Subcutaneous abdominal adipose tissue (tissue), 5 donors: ENCODE measurements at regions not wholly inside any gene's neighbourhood (a gene's known extent, or its start where the extent isn't known, plus 50 kb on each side); places are given as distances from the start of the nearest gene placed in this dataset.
"Not testable (repeated sequence)": the region's sequence is repeated elsewhere in the genome, so short reads cannot be mapped to it uniquely, and the experiment has no call there.

ENCODE experiments used
- H3K27ac ChIP-seq: one replicate; pipeline ENCODE4 v1.7.0; 2013; ENCODE audit warnings: low read depth, mild to moderate bottlenecking, inconsistent platforms, low read length, moderate library complexity
- H3K27me3 ChIP-seq, 5 donors: one replicate each; pipeline ENCODE4 v1.7.0; 2013; ENCODE audit warnings: low read length in 5 of 5, inconsistent platforms in 1 of 5; ENCODE audit not compliant: control insufficient read depth in 5 of 5, insufficient read depth in 4 of 5
- H3K36me3 ChIP-seq, 5 donors: one replicate each; pipeline ENCODE4 v1.7.0; 2013; ENCODE audit warnings: low read length in 5 of 5; ENCODE audit not compliant: control insufficient read depth in 5 of 5, insufficient read depth in 5 of 5
- H3K4me1 ChIP-seq, 5 donors: one replicate each; pipeline ENCODE4 v1.7.0; 2013; ENCODE audit warnings: low read length in 5 of 5, mild to moderate bottlenecking in 3 of 5, moderate library complexity in 1 of 5; ENCODE audit not compliant: control insufficient read depth in 5 of 5, insufficient read depth in 5 of 5
- H3K4me3 ChIP-seq, 5 donors: one replicate each; pipeline ENCODE4 v1.7.0; 2013; ENCODE audit warnings: low read length in 5 of 5, low read depth in 1 of 5
- H3K9ac ChIP-seq, 5 donors: one replicate each; pipeline ENCODE4 v1.7.0; 2013; ENCODE audit warnings: low read length in 5 of 5, mild to moderate bottlenecking in 4 of 5, moderate library complexity in 3 of 5
- H3K9me3 ChIP-seq, 5 donors: one replicate each; pipeline ENCODE4 v1.7.0; 2013; ENCODE audit warnings: low read length in 5 of 5; ENCODE audit not compliant: control insufficient read depth in 5 of 5
- donor health status: healthy.
- donor health status: healthy.
- donor health status: healthy.
- donor health status: healthy.
- donor health status: healthy.

GRCh38 chr12:90729736-90730135 lies 225.2 kb downstream of the CCER1 start:
- no peak overlapping the region for H3K4me3 ChIP-seq
- no peaks in the 10 kb centered on the region for H3K36me3 ChIP-seq
- no peaks in the 10 kb centered on the region for H3K27me3 ChIP-seq
- no peak overlapping the region for H3K27ac ChIP-seq
- H3K9ac ChIP-seq, result no peak overlapping the region
- no peaks in the 10 kb centered on the region for H3K9me3 ChIP-seq
- no peaks in the 10 kb centered on the region for H3K4me1 ChIP-seq

- Histone ChIP-seq H3K27me3 (no peaks in the 10 kb centered on the region), H3K27ac (no peak overlapping the region), H3K9ac (no peak overlapping the region), H3K36me3 (no peaks in the 10 kb centered on the region), H3K4me1 (peaks cover 0 to 5% (median 0%) of the 10 kb centered on the region in 5 donors), H3K9me3 (no peaks in the 10 kb centered on the region), H3K4me3 (no peak overlapping the region)
Observed at GRCh38 chr12:90712671-90713070, 242.3 kb downstream of the CCER1 start.

GRCh38 chr12:90710711-90711110 lies 244.3 kb downstream of the CCER1 start:
- Histone ChIP-seq H3K9me3 (no peaks in the 10 kb centered on the region), H3K9ac (no peak overlapping the region), H3K36me3 (no peaks in the 10 kb centered on the region), H3K27ac (no peak overlapping the region), H3K4me3 (no peak overlapping the region), H3K27me3 (no peaks in the 10 kb centered on the region), H3K4me1 (peaks cover 0 to 5% (median 0%) of the 10 kb centered on the region in 5 donors)

- no peaks in the 10 kb centered on the region for H3K9me3 ChIP-seq
Observed at GRCh38 chr12:90706036-90706435, 248.9 kb downstream of the CCER1 start.

GRCh38 chr12:90695415-90695814 lies 259.6 kb downstream of the CCER1 start:
- Histone ChIP-seq H3K9me3 (no peaks in the 10 kb centered on the region), H3K36me3 (no peaks in the 10 kb centered on the region), H3K27ac (no peak overlapping the region), H3K4me3 (no peak overlapping the region), H3K27me3 (no peaks in the 10 kb centered on the region), H3K4me1 (no peaks in the 10 kb centered on the region), H3K9ac (no peak overlapping the region)

More at GRCh38 chr12:90706036-90706435, 248.9 kb downstream of the CCER1 start:
- Histone ChIP-seq H3K27ac (no peak overlapping the region), H3K4me3 (no peak overlapping the region), H3K4me1 (no peaks in the 10 kb centered on the region), H3K36me3 (no peaks in the 10 kb centered on the region), H3K9ac (no peak overlapping the region), H3K27me3 (no peaks in the 10 kb centered on the region)

- Histone ChIP-seq H3K9ac (no peak overlapping the region), H3K27me3 (no peaks in the 10 kb centered on the region), H3K4me1 (no peaks in the 10 kb centered on the region), H3K27ac (no peak overlapping the region), H3K9me3 (no peaks in the 10 kb centered on the region), H3K4me3 (no peak overlapping the region), H3K36me3 (no peaks in the 10 kb centered on the region)
Observed at GRCh38 chr12:90690120-90690519, 264.9 kb downstream of the CCER1 start.

- H3K9ac ChIP-seq, H3K36me3 ChIP-seq, H3K27me3 ChIP-seq, H3K27ac ChIP-seq, H3K4me1 ChIP-seq, H3K4me3 ChIP-seq, H3K9me3 ChIP-seq: not testable (repeated sequence)
Observed at GRCh38 chr12:90687682-90688081, 267.3 kb downstream of the CCER1 start.

- Histone ChIP-seq H3K36me3 (no peaks in the 10 kb centered on the region), H3K9me3 (no peaks in the 10 kb centered on the region), H3K4me1 (no peaks in the 10 kb centered on the region), H3K27me3 (no peaks in the 10 kb centered on the region), H3K27ac (no peak overlapping the region), H3K9ac (no peak overlapping the region), H3K4me3 (no peak overlapping the region)
Observed at GRCh38 chr12:90683871-90684270, 271.1 kb downstream of the CCER1 start.

GRCh38 chr12:90682398-90682797 lies 272.6 kb downstream of the CCER1 start:
- no peak overlapping the region for H3K27ac ChIP-seq

GRCh38 chr12:90679674-90680073 lies 275.3 kb downstream of the CCER1 start:
- H3K27me3 ChIP-seq, result no peaks in the 10 kb centered on the region
- H3K9ac ChIP-seq, result no peak overlapping the region
- peaks cover 0 to 2% (median 0%) of the 10 kb centered on the region in 5 donors for H3K4me1 ChIP-seq
- no peak overlapping the region for H3K27ac ChIP-seq
- no peaks in the 10 kb centered on the region for H3K9me3 ChIP-seq
- no peaks in the 10 kb centered on the region for H3K36me3 ChIP-seq
- no peak overlapping the region for H3K4me3 ChIP-seq

More at GRCh38 chr12:90682398-90682797, 272.6 kb downstream of the CCER1 start:
- H3K4me1 ChIP-seq, result peaks cover 0 to 2% (median 0%) of the 10 kb centered on the region in 5 donors
- H3K9me3 ChIP-seq, result no peaks in the 10 kb centered on the region
- H3K4me3 ChIP-seq, result no peak overlapping the region
- H3K9ac ChIP-seq, result no peak overlapping the region
- H3K36me3 ChIP-seq, result no peaks in the 10 kb centered on the region
- no peaks in the 10 kb centered on the region for H3K27me3 ChIP-seq

- peaks cover 0 to 2% (median 0%) of the 10 kb centered on the region in 5 donors for H3K4me1 ChIP-seq
- no peaks in the 10 kb centered on the region for H3K27me3 ChIP-seq
- no peak overlapping the region for H3K27ac ChIP-seq
- no peaks in the 10 kb centered on the region for H3K36me3 ChIP-seq
- no peak overlapping the region for H3K9ac ChIP-seq
- H3K9me3 ChIP-seq, result no peaks in the 10 kb centered on the region
- H3K4me3 ChIP-seq, result no peak overlapping the region
Observed at GRCh38 chr12:90677552-90677951, 277.4 kb downstream of the CCER1 start.
